Panc1 (cell line): ENCODE measurements at regions not wholly inside any gene's neighbourhood (a gene's known extent, or its start where the extent isn't known, plus 50 kb on each side); places are given as distances from the start of the nearest gene placed in this dataset.

Experiments
- ATAC-seq: fragments of 200-7000 bp; cut with Tn5 transposase; 2 replicates; pipeline ENCODE4 v1.9.1; 2020; ENCODE audit warnings: mild to moderate bottlenecking, moderate library complexity
- BruUV-seq: library from RNA; stranded (reverse); fragments of 400-500 nt; replicated peaks from 2 replicates; lab custom pipeline; 2021; lab: Mats Ljungman, UMichigan
- CTCF ChIA-PET: fragments of 300-600 bp; sonication (Branson Sonifier 250); formaldehyde crosslinking; loops from one replicate; lab custom pipeline; 2022; ENCODE audit warnings: antibody characterized with exemption; lab: Charles Lee
- POLR2A ChIA-PET: fragments of 300-600 bp; sonication (Branson Sonifier 250); formaldehyde crosslinking; loops from one replicate; lab custom pipeline; 2022; ENCODE audit warnings: antibody characterized with exemption; lab: Charles Lee
- DNase-seq: peaks from one replicate; pipeline ENCODE4 v3.0.0-alpha.2; 2010; ENCODE audit warnings: low read depth, low spot score
- H3K27ac ChIP-seq: 2 replicates; pipeline ENCODE4 v1.5.1; 2011; ENCODE audit warnings: mild to moderate bottlenecking, low read length, inconsistent platforms
- H3K27me3 ChIP-seq: fragments of 200-500 bp; sonication (Bioruptor generic); 2 replicates; pipeline ENCODE4 v1.6.0; 2014; ENCODE audit warnings: low read length, inconsistent platforms; ENCODE audit not compliant: control insufficient read depth, insufficient read depth
- H3K36me3 ChIP-seq: fragments of 200-500 bp; sonication (Bioruptor generic); 2 replicates; pipeline ENCODE4 v1.5.1; 2014; ENCODE audit warnings: inconsistent platforms, mild to moderate bottlenecking, low read length, moderate library complexity; ENCODE audit not compliant: control insufficient read depth, insufficient read depth
- H3K4me1 ChIP-seq: 2 replicates; pipeline ENCODE4 v1.5.1; 2011; ENCODE audit warnings: inconsistent platforms, mild to moderate bottlenecking, low read length, moderate library complexity; ENCODE audit not compliant: control insufficient read depth, insufficient read depth
- H3K4me3 ChIP-seq, 2 experiments: 2 replicates each; pipeline ENCODE4 v1.5.1; 2011 to 2012; ENCODE audit warnings: low read depth in 2 of 2, low read length in 2 of 2, mild to moderate bottlenecking in 2 of 2, inconsistent platforms in 1 of 2, moderate library complexity in 1 of 2
- H3K9me3 ChIP-seq: fragments of 200-500 bp; sonication (Bioruptor generic); 2 replicates; pipeline ENCODE4 v1.5.1; 2014; ENCODE audit warnings: low read depth, mild to moderate bottlenecking, inconsistent platforms, low read length, moderate library complexity; ENCODE audit not compliant: control insufficient read depth, insufficient read depth
- POLR2AphosphoS5 ChIP-seq: IDR thresholded peaks from 2 replicates; pipeline ENCODE4 v1.6.1; 2012; ENCODE audit warnings: mild to moderate bottlenecking, low read depth, low read length, moderate library complexity
- SIN3A ChIP-seq: IDR thresholded peaks from 2 replicates; pipeline ENCODE4 v1.6.1; 2012; ENCODE audit warnings: low read depth, mild to moderate bottlenecking, low read length, moderate library complexity, borderline replicate concordance; ENCODE audit not compliant: insufficient read depth
- TCF7L2 ChIP-seq: IDR thresholded peaks from 2 replicates; pipeline ENCODE4 v1.6.1; 2011; ENCODE audit warnings: mild to moderate bottlenecking, low read depth, low read length, inconsistent platforms
- in situ Hi-C: cut with HindIII; loops from 2 replicates; pipeline ENCODE4 v1.10.0; 2016; ENCODE audit warnings: low sequenced_read_pairs, low pct_unique_long_range_greater_than_20kb
- intact Hi-C: fragments of 100-400 bp; cut with micrococcal nuclease; formaldehyde crosslinking; loops from one replicate; pipeline ENCODE4 v1.10.0; 2022; ENCODE audit not compliant: unreplicated experiment
- TF ChIP-seq, protein P1 (sequence below): fragments of 450-650 bp; IDR thresholded peaks from 2 replicates; pipeline ENCODE4 v1.5.1; 2017; ENCODE audit warnings: mild to moderate bottlenecking
- TF ChIP-seq, protein P2 (sequence below), 2 experiments: IDR thresholded peaks; 2 replicates each; pipeline ENCODE4 v1.6.1; 2011 to 2012; ENCODE audit warnings: low read depth in 2 of 2, control low read depth in 1 of 2, low read length in 1 of 2, mild to moderate bottlenecking in 1 of 2, moderate library complexity in 1 of 2; ENCODE audit not compliant: insufficient read depth in 1 of 2

DNA sequence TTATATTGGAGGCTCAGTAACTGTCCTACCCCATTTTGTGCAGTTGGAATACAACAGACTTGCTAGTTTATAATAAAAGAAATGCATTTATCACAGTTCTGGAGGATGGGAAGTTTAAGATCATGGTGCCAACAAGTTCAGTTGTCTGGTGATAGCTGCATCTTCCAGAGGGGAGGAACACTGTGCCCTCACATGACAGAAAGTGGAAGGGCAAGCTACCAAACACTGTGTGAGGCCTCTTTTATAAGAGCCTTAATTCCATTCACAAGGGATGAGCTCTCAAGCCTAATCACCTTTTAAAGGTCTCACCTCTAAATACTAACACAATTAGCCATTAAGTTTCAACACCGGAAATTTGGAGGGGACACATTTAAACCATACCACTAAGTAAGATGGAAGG is 1073.9 kb downstream of the PLOD2 start:
- ChIA-PET POLR2A (no interaction called here), CTCF (no interaction called here)
- BruUV-seq: no TSS peak
- Histone ChIP-seq H3K27me3 (no peaks in the 10 kb centered on the region), H3K36me3 (no peaks in the 10 kb centered on the region), H3K4me3 (no peak overlapping the region), H3K27ac (no peak overlapping the region), H3K4me1 (no peaks in the 10 kb centered on the region), H3K9me3 (no peaks in the 10 kb centered on the region)
- ATAC-seq (no peak), DNase-seq (no peak)
- in situ Hi-C loops: no loop called here
- TF ChIP-seq, protein P1, sequence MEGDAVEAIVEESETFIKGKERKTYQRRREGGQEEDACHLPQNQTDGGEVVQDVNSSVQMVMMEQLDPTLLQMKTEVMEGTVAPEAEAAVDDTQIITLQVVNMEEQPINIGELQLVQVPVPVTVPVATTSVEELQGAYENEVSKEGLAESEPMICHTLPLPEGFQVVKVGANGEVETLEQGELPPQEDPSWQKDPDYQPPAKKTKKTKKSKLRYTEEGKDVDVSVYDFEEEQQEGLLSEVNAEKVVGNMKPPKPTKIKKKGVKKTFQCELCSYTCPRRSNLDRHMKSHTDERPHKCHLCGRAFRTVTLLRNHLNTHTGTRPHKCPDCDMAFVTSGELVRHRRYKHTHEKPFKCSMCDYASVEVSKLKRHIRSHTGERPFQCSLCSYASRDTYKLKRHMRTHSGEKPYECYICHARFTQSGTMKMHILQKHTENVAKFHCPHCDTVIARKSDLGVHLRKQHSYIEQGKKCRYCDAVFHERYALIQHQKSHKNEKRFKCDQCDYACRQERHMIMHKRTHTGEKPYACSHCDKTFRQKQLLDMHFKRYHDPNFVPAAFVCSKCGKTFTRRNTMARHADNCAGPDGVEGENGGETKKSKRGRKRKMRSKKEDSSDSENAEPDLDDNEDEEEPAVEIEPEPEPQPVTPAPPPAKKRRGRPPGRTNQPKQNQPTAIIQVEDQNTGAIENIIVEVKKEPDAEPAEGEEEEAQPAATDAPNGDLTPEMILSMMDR: no peak
- TF ChIP-seq, protein P2, sequence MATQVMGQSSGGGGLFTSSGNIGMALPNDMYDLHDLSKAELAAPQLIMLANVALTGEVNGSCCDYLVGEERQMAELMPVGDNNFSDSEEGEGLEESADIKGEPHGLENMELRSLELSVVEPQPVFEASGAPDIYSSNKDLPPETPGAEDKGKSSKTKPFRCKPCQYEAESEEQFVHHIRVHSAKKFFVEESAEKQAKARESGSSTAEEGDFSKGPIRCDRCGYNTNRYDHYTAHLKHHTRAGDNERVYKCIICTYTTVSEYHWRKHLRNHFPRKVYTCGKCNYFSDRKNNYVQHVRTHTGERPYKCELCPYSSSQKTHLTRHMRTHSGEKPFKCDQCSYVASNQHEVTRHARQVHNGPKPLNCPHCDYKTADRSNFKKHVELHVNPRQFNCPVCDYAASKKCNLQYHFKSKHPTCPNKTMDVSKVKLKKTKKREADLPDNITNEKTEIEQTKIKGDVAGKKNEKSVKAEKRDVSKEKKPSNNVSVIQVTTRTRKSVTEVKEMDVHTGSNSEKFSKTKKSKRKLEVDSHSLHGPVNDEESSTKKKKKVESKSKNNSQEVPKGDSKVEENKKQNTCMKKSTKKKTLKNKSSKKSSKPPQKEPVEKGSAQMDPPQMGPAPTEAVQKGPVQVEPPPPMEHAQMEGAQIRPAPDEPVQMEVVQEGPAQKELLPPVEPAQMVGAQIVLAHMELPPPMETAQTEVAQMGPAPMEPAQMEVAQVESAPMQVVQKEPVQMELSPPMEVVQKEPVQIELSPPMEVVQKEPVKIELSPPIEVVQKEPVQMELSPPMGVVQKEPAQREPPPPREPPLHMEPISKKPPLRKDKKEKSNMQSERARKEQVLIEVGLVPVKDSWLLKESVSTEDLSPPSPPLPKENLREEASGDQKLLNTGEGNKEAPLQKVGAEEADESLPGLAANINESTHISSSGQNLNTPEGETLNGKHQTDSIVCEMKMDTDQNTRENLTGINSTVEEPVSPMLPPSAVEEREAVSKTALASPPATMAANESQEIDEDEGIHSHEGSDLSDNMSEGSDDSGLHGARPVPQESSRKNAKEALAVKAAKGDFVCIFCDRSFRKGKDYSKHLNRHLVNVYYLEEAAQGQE (IDR thresholded peaks at IDR 0.05; ENCODE audit: insufficient read depth in 1 of 2, low read depth in 2 of 2, low read length in 1 of 2): no peak
- no peak for TF ChIP-seq POLR2AphosphoS5
- TF ChIP-seq TCF7L2: no peak
- TF ChIP-seq SIN3A: no peak
- intact Hi-C loops: no loop called here

DNA sequence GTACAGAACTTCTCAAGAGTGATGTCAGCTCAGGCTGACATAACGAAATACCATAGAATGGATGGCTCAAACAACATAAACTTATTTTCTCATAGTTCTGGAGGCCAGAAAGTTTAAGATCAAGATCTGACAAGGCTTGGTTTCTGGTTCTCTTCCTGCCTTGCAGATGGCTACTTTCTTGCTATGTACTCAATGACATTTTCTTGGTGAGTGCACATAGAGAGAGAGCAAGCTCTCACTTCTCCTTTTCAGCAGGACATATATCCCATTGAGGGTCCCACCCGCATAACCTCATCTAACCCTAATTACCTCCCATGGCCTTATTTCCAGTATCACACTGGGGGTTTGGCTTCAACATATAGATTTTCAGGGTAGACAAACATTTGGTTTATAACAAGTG is 1072.1 kb downstream of the PLOD2 start:
- DNase-seq: no peak
- H3K27me3 ChIP-seq: no peaks in the 10 kb centered on the region
- H3K27ac ChIP-seq: no peak overlapping the region
- ChIA-PET POLR2A (no interaction called here), CTCF (no interaction called here)
- no peaks in the 10 kb centered on the region for H3K9me3 ChIP-seq
- intact Hi-C loops (no loop called here), in situ Hi-C loops (no loop called here)
- TF ChIP-seq, protein P2 (IDR thresholded peaks at IDR 0.05; ENCODE audit: insufficient read depth in 1 of 2, low read depth in 2 of 2, low read length in 1 of 2): no peak
- no peak for TF ChIP-seq TCF7L2
- H3K36me3 ChIP-seq: no peaks in the 10 kb centered on the region
- no peaks in the 10 kb centered on the region for H3K4me1 ChIP-seq
- no peak for ATAC-seq
- no peak overlapping the region for H3K4me3 ChIP-seq
- BruUV-seq: no TSS peak
